Osteocyte (in vitro differentiated cells): ENCODE measurements at regions not wholly inside any gene's neighbourhood (a gene's known extent, or its start where the extent isn't known, plus 50 kb on each side); places are given as distances from the start of the nearest gene placed in this dataset.

Source experiments
- DNase-seq: peaks from one replicate; pipeline ENCODE4 v3.0.0; 2021; ENCODE audit warnings: mixed read lengths; ENCODE audit not compliant: unreplicated experiment; ENCODE audit errors: extremely low spot score
- H3K27ac Mint-ChIP-seq: one replicate; pipeline ENCODE4 v1.8.0; 2021; ENCODE audit warnings: mild to moderate bottlenecking, mixed read lengths; ENCODE audit not compliant: unreplicated experiment
- H3K27me3 Mint-ChIP-seq: one replicate; pipeline ENCODE4 v1.8.0; 2021; ENCODE audit warnings: mixed read lengths; ENCODE audit not compliant: unreplicated experiment
- H3K36me3 Mint-ChIP-seq: one replicate; pipeline ENCODE4 v1.8.0; 2021; ENCODE audit warnings: mixed read lengths; ENCODE audit not compliant: unreplicated experiment
- H3K4me1 Mint-ChIP-seq: one replicate; pipeline ENCODE4 v1.8.0; 2021; ENCODE audit warnings: mixed read lengths; ENCODE audit not compliant: unreplicated experiment
- H3K4me3 Mint-ChIP-seq: one replicate; pipeline ENCODE4 v1.8.0; 2021; ENCODE audit warnings: mild to moderate bottlenecking, moderate library complexity, mixed read lengths; ENCODE audit not compliant: unreplicated experiment
- H3K9me3 Mint-ChIP-seq: one replicate; pipeline ENCODE4 v1.8.0; 2021; ENCODE audit warnings: mixed read lengths; ENCODE audit not compliant: unreplicated experiment
- TF ChIP-seq, protein P1 (sequence below): fragments of 200-600 bp; sonication (generic); IDR thresholded peaks from 2 replicates; pipeline ENCODE4 v1.5.0; 2021; ENCODE audit warnings: antibody characterized with exemption, mild to moderate bottlenecking, moderate library complexity

DNA sequence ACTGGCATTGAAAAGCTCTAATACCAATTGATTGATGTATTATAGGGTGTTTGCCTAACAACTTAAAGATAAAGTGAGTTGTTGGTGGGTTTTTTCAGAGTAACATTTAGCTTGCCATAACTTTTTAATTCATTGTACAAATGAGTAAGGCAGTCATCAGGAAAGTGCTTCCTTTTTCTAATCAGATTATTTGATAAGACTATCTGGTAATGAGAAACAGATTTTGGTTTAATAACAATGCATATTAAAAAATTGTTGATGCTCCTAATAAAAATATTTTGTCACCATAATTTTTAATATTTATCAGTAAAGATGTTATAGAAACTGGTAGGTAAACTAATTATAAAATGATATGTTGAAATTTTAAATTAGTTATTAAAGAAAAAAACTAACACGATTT lies 51.3 kb downstream of the BLTP1 start:
- DNase-seq: no peak
- Mint-ChIP-seq H3K27me3 (no peaks in the 10 kb centered on the region), H3K36me3 (peaks cover 35% of the 10 kb centered on the region), H3K9me3 (no peaks in the 10 kb centered on the region), H3K27ac (no peak overlapping the region), H3K4me1 (no peaks in the 10 kb centered on the region), H3K4me3 (no peak overlapping the region)
- TF ChIP-seq, protein P1, sequence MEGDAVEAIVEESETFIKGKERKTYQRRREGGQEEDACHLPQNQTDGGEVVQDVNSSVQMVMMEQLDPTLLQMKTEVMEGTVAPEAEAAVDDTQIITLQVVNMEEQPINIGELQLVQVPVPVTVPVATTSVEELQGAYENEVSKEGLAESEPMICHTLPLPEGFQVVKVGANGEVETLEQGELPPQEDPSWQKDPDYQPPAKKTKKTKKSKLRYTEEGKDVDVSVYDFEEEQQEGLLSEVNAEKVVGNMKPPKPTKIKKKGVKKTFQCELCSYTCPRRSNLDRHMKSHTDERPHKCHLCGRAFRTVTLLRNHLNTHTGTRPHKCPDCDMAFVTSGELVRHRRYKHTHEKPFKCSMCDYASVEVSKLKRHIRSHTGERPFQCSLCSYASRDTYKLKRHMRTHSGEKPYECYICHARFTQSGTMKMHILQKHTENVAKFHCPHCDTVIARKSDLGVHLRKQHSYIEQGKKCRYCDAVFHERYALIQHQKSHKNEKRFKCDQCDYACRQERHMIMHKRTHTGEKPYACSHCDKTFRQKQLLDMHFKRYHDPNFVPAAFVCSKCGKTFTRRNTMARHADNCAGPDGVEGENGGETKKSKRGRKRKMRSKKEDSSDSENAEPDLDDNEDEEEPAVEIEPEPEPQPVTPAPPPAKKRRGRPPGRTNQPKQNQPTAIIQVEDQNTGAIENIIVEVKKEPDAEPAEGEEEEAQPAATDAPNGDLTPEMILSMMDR: no peak

DNA sequence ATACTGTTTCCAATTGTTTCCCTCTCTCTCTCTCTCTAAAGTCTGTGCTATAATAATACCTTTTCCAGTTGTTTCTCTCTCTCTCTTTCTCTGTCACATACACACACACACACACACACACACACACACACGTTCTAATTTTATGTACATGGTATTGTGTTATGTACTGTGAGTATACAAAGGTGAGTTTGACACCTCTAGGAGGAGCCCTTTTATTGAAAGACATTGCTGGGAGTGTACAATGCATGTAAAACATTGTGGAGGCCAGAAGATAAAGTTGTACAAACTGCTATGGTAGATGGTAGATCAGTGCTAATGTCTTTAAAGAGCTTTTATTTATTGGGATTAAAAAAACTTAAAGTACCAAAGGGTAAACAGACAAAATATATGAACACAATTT lies 53.6 kb downstream of the BLTP1 start:
- Mint-ChIP-seq H3K9me3 (no peaks in the 10 kb centered on the region), H3K27ac (no peak overlapping the region), H3K27me3 (no peaks in the 10 kb centered on the region), H3K4me3 (no peak overlapping the region), H3K4me1 (no peaks in the 10 kb centered on the region), H3K36me3 (peaks cover 37% of the 10 kb centered on the region)
- TF ChIP-seq, protein P1: no peak
- DNase-seq: no peak

DNA sequence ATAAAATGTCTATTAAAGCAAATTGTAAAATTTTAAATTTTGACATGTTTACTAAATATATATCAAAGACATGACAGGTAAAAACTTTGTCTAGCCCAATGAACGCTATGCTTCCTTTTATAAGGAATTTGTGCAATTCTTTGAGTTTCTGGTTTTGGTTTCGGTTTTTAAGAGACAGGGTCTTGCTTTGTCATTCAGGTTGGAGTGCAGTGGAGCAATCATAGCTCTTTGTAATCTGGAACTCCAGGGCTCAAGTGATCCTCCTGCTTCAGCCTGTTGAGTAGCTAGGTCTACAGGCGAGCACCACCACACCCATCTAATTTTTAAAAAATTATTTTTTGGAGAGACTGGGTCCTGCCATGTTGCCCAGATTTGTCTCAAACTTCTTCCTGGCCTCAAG lies 60.7 kb downstream of the BLTP1 start:
- Mint-ChIP-seq H3K4me1 (no peaks in the 10 kb centered on the region), H3K36me3 (peaks cover 45% of the 10 kb centered on the region), H3K27me3 (no peaks in the 10 kb centered on the region), H3K27ac (no peak overlapping the region), H3K4me3 (no peak overlapping the region), H3K9me3 (peaks cover 4% of the 10 kb centered on the region)
- TF ChIP-seq, protein P1: no peak
- no peak for DNase-seq

DNA sequence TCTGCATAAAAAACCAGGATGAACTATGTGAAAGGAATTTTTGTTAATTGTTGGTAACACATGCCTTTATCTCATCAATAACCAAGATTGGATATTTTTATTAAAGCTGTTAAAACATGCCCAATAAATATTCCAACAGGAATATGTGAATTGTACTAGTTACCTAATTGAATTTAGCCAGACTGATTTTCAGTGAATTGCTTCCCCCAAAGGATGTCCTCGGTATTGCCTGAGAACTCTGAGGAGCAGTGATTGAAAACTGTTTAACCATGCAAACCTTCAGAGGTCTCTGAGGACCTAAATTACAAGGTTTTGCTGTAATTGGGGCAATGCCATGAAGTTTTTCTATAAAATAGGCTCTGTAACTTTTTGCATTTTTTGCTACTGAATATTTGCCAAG lies 66.6 kb downstream of the BLTP1 start:
- Mint-ChIP-seq H3K4me3 (no peak overlapping the region), H3K36me3 (peaks cover 33% of the 10 kb centered on the region), H3K4me1 (no peaks in the 10 kb centered on the region), H3K27ac (no peak overlapping the region), H3K27me3 (no peaks in the 10 kb centered on the region), H3K9me3 (peaks cover 4% of the 10 kb centered on the region)
- TF ChIP-seq, protein P1: peak; percentile 47
- DNase-seq: no peak

DNA sequence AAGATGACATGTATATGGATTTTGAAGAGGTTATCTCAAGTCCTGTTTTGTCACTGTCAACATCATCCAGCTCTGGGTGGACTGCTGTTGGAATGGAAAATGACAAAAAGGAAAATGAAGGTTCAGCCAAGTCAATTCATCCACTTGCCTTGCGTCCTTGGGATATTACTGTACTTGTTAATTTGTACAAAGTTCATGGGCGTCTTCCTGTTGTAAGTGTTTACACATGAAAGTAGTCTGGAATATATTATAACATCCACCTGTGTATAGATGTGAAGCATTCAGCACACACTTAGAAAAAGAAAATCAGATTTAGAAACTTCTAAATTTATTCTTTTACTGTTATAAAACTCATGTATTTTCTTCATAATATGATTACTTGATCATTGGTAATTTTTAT lies 67.2 kb downstream of the BLTP1 start:
- DNase-seq: no peak
- H3K4me1 Mint-ChIP-seq: no peaks in the 10 kb centered on the region

More for the DNA sequence above, 67.2 kb downstream of the BLTP1 start:
- TF ChIP-seq, protein P1: no peak
- Mint-ChIP-seq H3K27ac (no peak overlapping the region), H3K9me3 (peaks cover 4% of the 10 kb centered on the region), H3K36me3 (peaks cover 33% of the 10 kb centered on the region), H3K27me3 (no peaks in the 10 kb centered on the region), H3K4me3 (no peak overlapping the region)
